ENCODE measurements at regions not wholly inside any gene's neighbourhood (a gene's known extent, or its start where the extent isn't known, plus 50 kb on each side); places are given as distances from the start of the nearest gene placed in this dataset.

DNA sequence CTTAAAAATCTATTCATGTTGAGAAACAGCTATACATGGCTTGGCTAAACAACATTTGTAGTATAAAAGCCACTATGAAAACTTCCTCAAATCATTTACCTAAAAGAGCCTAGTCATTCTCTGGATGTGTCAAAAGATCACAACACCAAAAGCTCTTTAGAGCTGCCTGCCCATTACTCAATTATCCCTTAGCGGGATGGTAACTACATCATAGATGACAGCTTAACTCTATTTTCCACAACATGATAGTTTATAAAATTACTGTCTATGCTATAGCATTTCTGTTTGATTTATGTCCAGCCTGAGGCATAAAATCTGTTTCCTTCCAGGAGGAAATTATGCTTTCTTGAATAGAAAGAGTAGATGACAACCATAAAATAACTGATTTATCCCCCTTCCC is 777.6 kb upstream of the HS3ST5 start:
- Histone ChIP-seq H3F3A (replicated peaks; ENCODE audit: insufficient read depth) (no peaks in the 10 kb centered on the region), H2AFZ (ENCODE audit: low read depth) (no peak overlapping the region), H3K79me2 (ENCODE audit: insufficient read depth) (no peaks in the 10 kb centered on the region), H3K9me3 (0 out of 2 replicates have a peak, but pooled peaks cover 10% of the 10 kb centered on the region), H3K4me3 (ENCODE audit: low read depth in 2 of 2, low read length in 1 of 2) (no peak overlapping the region), H3K36me3 (replicated peaks in 1 of 2; ENCODE audit: control insufficient read depth in 1 of 2, insufficient read depth in 2 of 2, low read length in 1 of 2) (no peaks in the 10 kb centered on the region), H3K9ac (no peak overlapping the region), H3K4me1 (ENCODE audit: control insufficient read depth in 1 of 2, insufficient read depth in 2 of 2, low read depth in 1 of 2, low read length in 1 of 2) (no peaks in the 10 kb centered on the region), H3K27ac (ENCODE audit: low read depth in 2 of 2, low read length in 1 of 2) (no peak overlapping the region), H3K27me3 (ENCODE audit: insufficient read depth) (no peaks in the 10 kb centered on the region), H3K9me2 (no peaks in the 10 kb centered on the region), H3K4me2 (no peak overlapping the region), H4K20me1 (ENCODE audit: insufficient read depth) (no peaks in the 10 kb centered on the region)
- ChIA-PET CTCF (interaction anchor here (1.2 kb wide), 1 partner anchor 612 kb away, joined by 4 read pairs; no protein-coding TSS in a partner anchor), POLR2A (no interaction called here)
- peak; percentile 11 for DNase-seq
- WGBS (ENCODE audit: low lambda C conversion rate) = 41% methylated on average over 1 of the region's 1 CpG
- TF ChIP-seq EP300 (IDR thresholded peaks at IDR 0.05; ENCODE audit: borderline replicate concordance in 1 of 2, low read depth in 1 of 2, low read length in 1 of 2) (peak in 1 of 2 experiments; percentile 7; a peak in 1 of 4 replicates), FOXJ3 (CRISPR knock-in tag; IDR thresholded peaks at IDR 0.05) (no peak)

DNA sequence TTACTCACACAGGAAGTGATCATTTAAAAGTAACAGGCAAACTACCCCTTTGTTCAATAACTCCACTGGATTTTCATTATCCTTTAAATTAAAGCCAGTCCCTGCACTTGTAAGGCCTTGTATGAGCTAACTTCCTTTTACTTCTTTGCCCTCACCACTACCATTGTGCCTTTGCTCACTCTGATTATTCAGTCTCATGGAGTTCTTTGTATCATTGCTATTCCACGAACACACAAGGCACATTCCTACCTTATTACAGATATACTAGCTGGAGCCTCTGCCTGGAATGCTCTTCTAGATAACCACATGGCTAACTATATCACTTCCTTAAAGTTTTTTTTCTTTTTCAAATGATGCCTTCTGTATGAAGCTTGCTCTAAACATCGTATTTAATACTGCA is 748.6 kb upstream of the HS3ST5 start:
- H3K79me2 ChIP-seq (ENCODE audit: insufficient read depth) = no peaks in the 10 kb centered on the region
- H3K27me3 ChIP-seq (ENCODE audit: insufficient read depth) = no peaks in the 10 kb centered on the region
- H3K27ac ChIP-seq (ENCODE audit: low read depth in 2 of 2, low read length in 1 of 2) = no peak overlapping the region
- no peak overlapping the region for H3K4me2 ChIP-seq
- no peaks in the 10 kb centered on the region for H3K9me2 ChIP-seq
- TF ChIP-seq, protein P1, sequence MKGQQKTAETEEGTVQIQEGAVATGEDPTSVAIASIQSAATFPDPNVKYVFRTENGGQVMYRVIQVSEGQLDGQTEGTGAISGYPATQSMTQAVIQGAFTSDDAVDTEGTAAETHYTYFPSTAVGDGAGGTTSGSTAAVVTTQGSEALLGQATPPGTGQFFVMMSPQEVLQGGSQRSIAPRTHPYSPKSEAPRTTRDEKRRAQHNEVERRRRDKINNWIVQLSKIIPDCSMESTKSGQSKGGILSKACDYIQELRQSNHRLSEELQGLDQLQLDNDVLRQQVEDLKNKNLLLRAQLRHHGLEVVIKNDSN (IDR thresholded peaks at IDR 0.05; ENCODE audit: borderline replicate concordance, low read depth) = no peak
- no peak for TF ChIP-seq FOXJ3 (CRISPR knock-in tag; IDR thresholded peaks at IDR 0.05)
- TF ChIP-seq TEAD4 (IDR thresholded peaks at IDR 0.05; ENCODE audit: borderline replicate concordance, insufficient read depth) = no peak
- no peak for TF ChIP-seq RCOR1 (IDR thresholded peaks at IDR 0.05; ENCODE audit: low read length)
- TF ChIP-seq TCF12 (IDR thresholded peaks at IDR 0.05) = no peak
- no peaks in the 10 kb centered on the region for H3F3A ChIP-seq (replicated peaks; ENCODE audit: insufficient read depth)
- no peaks in the 10 kb centered on the region for H3K9me3 ChIP-seq
- no peak overlapping the region for H3K9ac ChIP-seq
- H3K4me1 ChIP-seq (ENCODE audit: control insufficient read depth in 1 of 2, insufficient read depth in 2 of 2, low read depth in 1 of 2, low read length in 1 of 2) = no peaks in the 10 kb centered on the region
- no peaks in the 10 kb centered on the region for H4K20me1 ChIP-seq (ENCODE audit: insufficient read depth)
- POLR2A ChIA-PET = no interaction called here
- 11% methylated on average over 2 of the region's 2 CpGs for WGBS (ENCODE audit: low lambda C conversion rate)
- H3K36me3 ChIP-seq (replicated peaks in 1 of 2; ENCODE audit: control insufficient read depth in 1 of 2, insufficient read depth in 2 of 2, low read length in 1 of 2) = no peaks in the 10 kb centered on the region
- no peak overlapping the region for H3K4me3 ChIP-seq (ENCODE audit: low read depth in 2 of 2, low read length in 1 of 2)
- no peak for DNase-seq
- no peak overlapping the region for H2AFZ ChIP-seq (ENCODE audit: low read depth)
- CTCF ChIA-PET = no interaction called here

DNA sequence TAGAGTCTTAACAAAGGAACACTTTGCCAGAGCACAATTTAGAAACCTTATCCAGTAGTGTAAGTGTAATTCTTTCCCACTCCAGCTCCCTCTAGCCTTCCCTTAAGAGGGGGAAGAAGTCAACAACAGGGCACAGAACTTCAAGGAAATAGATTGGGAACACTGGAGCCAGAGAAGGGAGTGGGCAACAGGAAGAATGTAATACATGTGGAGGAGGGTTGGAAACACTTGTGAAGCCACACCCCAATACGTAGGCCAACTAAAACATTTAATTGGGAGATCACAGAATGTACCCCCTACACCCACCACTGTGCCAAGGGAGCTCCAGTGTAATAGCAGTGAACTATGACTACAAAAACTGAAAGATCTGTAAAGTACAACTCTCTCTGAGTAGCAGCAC is 735.7 kb upstream of the HS3ST5 start:
- Histone ChIP-seq H3K4me2 (no peak overlapping the region), H3F3A (replicated peaks; ENCODE audit: insufficient read depth) (no peaks in the 10 kb centered on the region), H3K4me3 (ENCODE audit: low read depth in 2 of 2, low read length in 1 of 2) (no peak overlapping the region), H3K9me3 (no peaks in the 10 kb centered on the region), H3K9ac (no peak overlapping the region), H4K20me1 (ENCODE audit: insufficient read depth) (no peaks in the 10 kb centered on the region), H3K9me2 (no peaks in the 10 kb centered on the region), H3K27me3 (ENCODE audit: insufficient read depth) (no peaks in the 10 kb centered on the region), H3K79me2 (ENCODE audit: insufficient read depth) (no peaks in the 10 kb centered on the region), H2AFZ (ENCODE audit: low read depth) (no peak overlapping the region), H3K36me3 (replicated peaks in 1 of 2; ENCODE audit: control insufficient read depth in 1 of 2, insufficient read depth in 2 of 2, low read length in 1 of 2) (no peaks in the 10 kb centered on the region), H3K27ac (ENCODE audit: low read depth in 2 of 2, low read length in 1 of 2) (no peak overlapping the region), H3K4me1 (ENCODE audit: control insufficient read depth in 1 of 2, insufficient read depth in 2 of 2, low read depth in 1 of 2, low read length in 1 of 2) (no peaks in the 10 kb centered on the region)
- WGBS (ENCODE audit: low lambda C conversion rate) = 0% methylated on average over 1 of the region's 1 CpG
- ChIA-PET POLR2A (no interaction called here), CTCF (no interaction called here)
- DNase-seq = no peak
- TF ChIP-seq GATA2 (CRISPR knock-in tag; IDR thresholded peaks at IDR 0.05) = no peak

All from SK-N-SH (cell line).